ENCODE measurements at regions not wholly inside any gene's neighbourhood (a gene's known extent, or its start where the extent isn't known, plus 50 kb on each side); places are given as distances from the start of the nearest gene placed in this dataset.
"Not testable (repeated sequence)": the region's sequence is repeated elsewhere in the genome, so short reads cannot be mapped to it uniquely, and the experiment has no call there.

GRCh38 chr7:115793958-115794702, 236.4 kb downstream of the TFEC start:
- no peak for DNase-seq (ENCODE audit: low read depth, low spot score)

- DNase-seq (ENCODE audit: low read depth, low spot score): no peak
These were observed 240.7 kb downstream of the TFEC start for GRCh38 chr7:115789901-115790300.

GRCh38 chr7:115789473-115789872, 241.1 kb downstream of the TFEC start:
- DNase-seq (ENCODE audit: low read depth, low spot score): not testable (repeated sequence)

GRCh38 chr7:115782696-115783490, 247.7 kb downstream of the TFEC start:
- no peak for DNase-seq (ENCODE audit: low read depth, low spot score)

- DNase-seq (ENCODE audit: low read depth, low spot score): no peak
These were observed 251.0 kb downstream of the TFEC start for GRCh38 chr7:115779561-115779960.

GRCh38 chr7:115775981-115776380, 254.6 kb downstream of the TFEC start:
- no peak for DNase-seq (ENCODE audit: low read depth, low spot score)

GRCh38 chr7:115763347-115763746, 267.2 kb downstream of the TFEC start:
- DNase-seq (ENCODE audit: low read depth, low spot score): peak; percentile 5

GRCh38 chr7:115758025-115758424, 272.5 kb downstream of the TFEC start:
- DNase-seq (ENCODE audit: low read depth, low spot score): no peak

GRCh38 chr7:115754226-115754625, 276.3 kb downstream of the TFEC start:
- DNase-seq (ENCODE audit: low read depth, low spot score): no peak

GRCh38 chr7:115749924-115750323, 280.6 kb downstream of the TFEC start:
- DNase-seq (ENCODE audit: low read depth, low spot score): no peak

- no peak for DNase-seq (ENCODE audit: low read depth, low spot score)
These were observed 282.3 kb downstream of the TFEC start for GRCh38 chr7:115748123-115748738.

- DNase-seq (ENCODE audit: low read depth, low spot score): no peak
These were observed 283.4 kb downstream of the TFEC start for GRCh38 chr7:115747174-115747573.

- no peak for DNase-seq (ENCODE audit: low read depth, low spot score)
These were observed 290.5 kb downstream of the TFEC start for GRCh38 chr7:115740043-115740442.

GRCh38 chr7:115734641-115735040, 295.9 kb downstream of the TFEC start:
- DNase-seq (ENCODE audit: low read depth, low spot score): no peak

- no peak for DNase-seq (ENCODE audit: low read depth, low spot score)
These were observed 298.6 kb downstream of the TFEC start for GRCh38 chr7:115731796-115732471.

- no peak for DNase-seq (ENCODE audit: low read depth, low spot score)
These were observed 302.0 kb downstream of the TFEC start for GRCh38 chr7:115728518-115728917.

- DNase-seq (ENCODE audit: low read depth, low spot score): no peak
These were observed 306.0 kb downstream of the TFEC start for GRCh38 chr7:115724400-115725056.

- DNase-seq (ENCODE audit: low read depth, low spot score): no peak
These were observed 308.1 kb downstream of the TFEC start for GRCh38 chr7:115722302-115722977.

- no peak for DNase-seq (ENCODE audit: low read depth, low spot score)
These were observed 309.0 kb downstream of the TFEC start for GRCh38 chr7:115721293-115722217.

- no peak for DNase-seq (ENCODE audit: low read depth, low spot score)
These were observed 310.6 kb downstream of the TFEC start for GRCh38 chr7:115719963-115720362.
